IMR-90 (cell line): ENCODE measurements at regions not wholly inside any gene's neighbourhood (a gene's known extent, or its start where the extent isn't known, plus 50 kb on each side); places are given as distances from the start of the nearest gene placed in this dataset.
A peak's percentile ranks its signal among the peaks of the same experiment; 100 is the strongest.
"Not testable (repeated sequence)": the region's sequence is repeated elsewhere in the genome, so short reads cannot be mapped to it uniquely, and the experiment has no call there.

ENCODE experiments used
- ATAC-seq: fragments of 200-7000 bp; cut with Tn5 transposase; 2 replicates; pipeline ENCODE4 v1.9.1; 2020; ENCODE audit warnings: low read depth, mild to moderate bottlenecking, moderate library complexity
- BruUV-seq: library from RNA; stranded (reverse); fragments of 400-500 nt; replicated peaks from 2 replicates; lab custom pipeline; 2021; lab: Mats Ljungman, UMichigan
- CTCF ChIA-PET: fragments of 300-600 bp; formaldehyde crosslinking; extraction: SDS; loops from one replicate; lab custom pipeline; 2021; ENCODE audit warnings: antibody characterized with exemption; lab: Yijun Ruan, JAX
- POLR2A ChIA-PET: fragments of 300-600 bp; sonication (Branson Sonifier 250); formaldehyde crosslinking; loops from one replicate; lab custom pipeline; 2022; ENCODE audit warnings: antibody characterized with exemption; ENCODE audit not compliant: unreplicated experiment; lab: Charles Lee
- DNase-seq: peaks from one replicate; pipeline ENCODE4 v3.0.0; 2013
- H2AFZ ChIP-seq: replicated peaks from 2 replicates; pipeline ENCODE3; 2013; ENCODE audit warnings: low read length, mild to moderate bottlenecking; ENCODE audit not compliant: poor library complexity
- H2AK5ac ChIP-seq: 2 replicates; pipeline ENCODE4 v1.6.1; 2013; ENCODE audit warnings: low read depth, low read length, inconsistent platforms
- H2AK9ac ChIP-seq: replicated peaks from 2 replicates; pipeline ENCODE3; 2013; ENCODE audit warnings: mild to moderate bottlenecking, low read depth, low read length, moderate library complexity; ENCODE audit not compliant: poor library complexity
- H2BK120ac ChIP-seq: 2 replicates; pipeline ENCODE4 v1.6.1; 2013; ENCODE audit warnings: low read depth, low read length, inconsistent platforms
- H2BK15ac ChIP-seq: 3 replicates; pipeline ENCODE4 v1.6.1; 2013; ENCODE audit warnings: low read depth, low read length, inconsistent platforms
- H2BK20ac ChIP-seq: 2 replicates; pipeline ENCODE4 v1.6.1; 2013; ENCODE audit warnings: low read depth, mild to moderate bottlenecking, inconsistent platforms, low read length, moderate library complexity
- H2BK5ac ChIP-seq: 2 replicates; pipeline ENCODE4 v1.6.1; 2013; ENCODE audit warnings: mild to moderate bottlenecking, low read depth, low read length, inconsistent platforms; ENCODE audit not compliant: poor library complexity, severe bottlenecking
- H3K14ac ChIP-seq: replicated peaks from 2 replicates; pipeline ENCODE4 v1.6.1; 2013; ENCODE audit warnings: low read depth, low read length, inconsistent platforms
- H3K18ac ChIP-seq: 2 replicates; pipeline ENCODE4 v1.6.1; 2013; ENCODE audit warnings: low read depth, low read length, control low read depth
- H3K23ac ChIP-seq: 2 replicates; pipeline ENCODE4 v1.6.1; 2013; ENCODE audit warnings: low read depth, low read length, inconsistent platforms
- H3K27ac ChIP-seq: 2 replicates; pipeline ENCODE4 v1.5.1; 2013; ENCODE audit warnings: mild to moderate bottlenecking, control low read depth, low read length; ENCODE audit not compliant: insufficient read depth
- H3K27me3 ChIP-seq: 2 replicates; pipeline ENCODE4 v1.6.1; 2013; ENCODE audit warnings: low read length; ENCODE audit not compliant: control insufficient read depth, insufficient read depth
- H3K36me3 ChIP-seq: 2 replicates; pipeline ENCODE4 v1.6.1; 2013; ENCODE audit warnings: low read length, mixed read lengths; ENCODE audit not compliant: control insufficient read depth, insufficient read depth
- H3K4ac ChIP-seq: 2 replicates; pipeline ENCODE4 v1.6.1; 2013; ENCODE audit warnings: low read depth, low read length, inconsistent platforms
- H3K4me1 ChIP-seq: 2 replicates; pipeline ENCODE4 v1.6.1; 2013; ENCODE audit warnings: low read length, mixed read lengths; ENCODE audit not compliant: control insufficient read depth, insufficient read depth
- H3K4me2 ChIP-seq: 2 replicates; pipeline ENCODE4 v1.6.1; 2013; ENCODE audit warnings: low read depth, mild to moderate bottlenecking, control low read depth, low read length, moderate library complexity
- H3K4me3 ChIP-seq: 2 replicates; pipeline ENCODE4 v1.5.1; 2013; ENCODE audit warnings: low read depth, mild to moderate bottlenecking, control low read depth, low read length, moderate library complexity; ENCODE audit not compliant: insufficient read depth
- H3K56ac ChIP-seq: 2 replicates; pipeline ENCODE4 v1.6.1; 2013; ENCODE audit warnings: low read length, inconsistent platforms; ENCODE audit not compliant: insufficient read depth; ENCODE audit errors: extremely low read depth
- H3K79me1 ChIP-seq, 2 experiments: 2 replicates each; pipeline ENCODE4 v1.6.1; 2013; ENCODE audit warnings: low read length in 2 of 2, inconsistent platforms in 1 of 2, low read depth in 1 of 2
- H3K9ac ChIP-seq: 2 replicates; pipeline ENCODE4 v1.6.1; 2013; ENCODE audit warnings: low read depth, low read length, control low read depth
- H3K9me1 ChIP-seq: 2 replicates; pipeline ENCODE4 v1.6.1; 2013; ENCODE audit warnings: low read length, inconsistent platforms; ENCODE audit not compliant: insufficient read depth
- H3K9me3 ChIP-seq: 2 replicates; pipeline ENCODE4 v1.6.1; 2013; ENCODE audit warnings: low read length; ENCODE audit not compliant: control insufficient read depth, insufficient read depth
- H4K20me1 ChIP-seq: 2 replicates; pipeline ENCODE4 v1.6.1; 2013; ENCODE audit warnings: low read length, inconsistent platforms; ENCODE audit not compliant: insufficient read depth
- H4K5ac ChIP-seq: 2 replicates; pipeline ENCODE4 v1.6.1; 2013; ENCODE audit warnings: mild to moderate bottlenecking, low read depth, low read length, control low read depth
- H4K8ac ChIP-seq, 2 experiments: 2 replicates each; pipeline ENCODE4 v1.6.1; 2013; ENCODE audit warnings: low read depth in 2 of 2, low read length in 2 of 2, control low read depth in 1 of 2, inconsistent platforms in 1 of 2
- H4K91ac ChIP-seq: 2 replicates; pipeline ENCODE4 v1.6.1; 2013; ENCODE audit warnings: low read depth, low read length, inconsistent platforms; ENCODE audit not compliant: insufficient read depth
- FOS ChIP-seq: fragments of 150-350 bp; IDR thresholded peaks from 2 replicates; pipeline ENCODE4 v1.6.1; 2016; ENCODE audit warnings: low read depth, low read length
- MAFK ChIP-seq: IDR thresholded peaks from 2 replicates; pipeline ENCODE4 v1.6.1; 2012; ENCODE audit warnings: low read depth, low read length, improper control_type of control experiment
- RAD21 ChIP-seq: IDR thresholded peaks from 2 replicates; pipeline ENCODE4 v1.6.1; 2012; ENCODE audit warnings: low read length, improper control_type of control experiment
- WGBS, 2 experiments: methylation state at CpG; one replicate each; pipeline versions ENCODE4 v1.1.5 to v1.1.7; 2013; ENCODE audit warnings: missing lambda C conversion rate in 2 of 2; ENCODE audit not compliant: insufficient read length in 1 of 2; ENCODE audit errors: extremely low coverage in 2 of 2; 5-methylcytosine and 5-hydroxymethylcytosine counted together
- dilution Hi-C: fragments of 300-500 bp; cut with HindIII; formaldehyde crosslinking; loops from one replicate; pipeline ENCODE4 v1.14.3; 2018; ENCODE audit warnings: low sequenced_read_pairs; ENCODE audit not compliant: unreplicated experiment
- in situ Hi-C: fragments of 300-500 bp; cut with MboI; formaldehyde crosslinking; loops from 3 replicates; pipeline ENCODE4 v1.14.3; 2019; ENCODE audit warnings: low sequenced_read_pairs, inconsistent platforms, mixed read lengths
- intact Hi-C: fragments of 100-400 bp; cut with micrococcal nuclease; formaldehyde crosslinking; loops from 2 replicates; pipeline ENCODE4 v1.10.0; 2022

DNA sequence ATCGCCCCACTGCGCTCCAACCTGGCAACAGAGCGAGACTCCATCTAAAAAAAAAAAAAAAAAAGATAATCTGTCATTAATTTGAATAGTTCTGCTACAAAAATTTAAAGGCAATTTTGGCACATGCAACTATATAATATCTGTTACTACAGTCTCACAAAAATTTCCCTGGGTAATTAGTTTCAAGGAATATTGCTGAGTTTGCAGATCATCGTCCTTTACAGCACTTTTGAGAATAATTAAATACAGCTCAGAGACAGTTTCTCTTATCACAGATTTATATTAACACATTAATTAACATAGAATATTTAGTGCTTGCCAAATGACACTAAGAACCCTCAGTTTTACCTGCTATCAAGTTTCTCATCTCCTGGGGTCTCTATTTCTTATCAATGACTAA is 540.4 kb upstream of the ZNF804A start:
- H2BK5ac ChIP-seq, result no peak overlapping the region
- H3K4me3 ChIP-seq, result no peak overlapping the region
- H3K36me3 ChIP-seq, result no peaks in the 10 kb centered on the region
- H2AK5ac ChIP-seq, result no peak overlapping the region
- H3K14ac ChIP-seq, result no peak overlapping the region
- dilution Hi-C loops (no loop called here), in situ Hi-C loops (no loop called here), intact Hi-C loops (no loop called here)
- H3K18ac ChIP-seq, result no peak overlapping the region
- H4K5ac ChIP-seq, result no peak overlapping the region
- H2BK15ac ChIP-seq, result no peak overlapping the region
- TF ChIP-seq FOS (no peak), RAD21 (no peak), MAFK (peak; percentile 86)
- H3K27ac ChIP-seq, result no peak overlapping the region
- H3K9me3 ChIP-seq, result 0 out of 2 replicates have a peak, but pooled peaks cover 2% of the 10 kb centered on the region
- H3K23ac ChIP-seq, result no peak overlapping the region
- no peaks in the 10 kb centered on the region for H3K4me1 ChIP-seq
- no peak for DNase-seq
- H3K79me1 ChIP-seq, result no peaks in the 10 kb centered on the region
- no peak for ATAC-seq
- BruUV-seq, result no TSS peak
- WGBS, 2 experiments, result no CpG with 5 or more reads among the region's 4 CpGs
- H4K91ac ChIP-seq, result no peak overlapping the region
- H3K56ac ChIP-seq, result no peak overlapping the region
- H2BK120ac ChIP-seq, result no peak overlapping the region
- ChIA-PET POLR2A (no interaction called here), CTCF (interaction anchor here (0.6 kb wide), 1 partner anchor 810 kb away, joined by 5 read pairs; no protein-coding TSS in a partner anchor)
- no peak overlapping the region for H2AFZ ChIP-seq
- no peak overlapping the region for H4K8ac ChIP-seq
- no peak overlapping the region for H2AK9ac ChIP-seq
- H3K9ac ChIP-seq, result no peak overlapping the region
- no peak overlapping the region for H3K4me2 ChIP-seq
- no peaks in the 10 kb centered on the region for H4K20me1 ChIP-seq
- no peak overlapping the region for H3K4ac ChIP-seq
- no peaks in the 10 kb centered on the region for H3K9me1 ChIP-seq
- H3K27me3 ChIP-seq, result no peaks in the 10 kb centered on the region
- no peak overlapping the region for H2BK20ac ChIP-seq

GRCh38 chr2:184060268-184060667 is 538.1 kb upstream of the ZNF804A start:
- H3K9ac ChIP-seq, H3K9me3 ChIP-seq, H3K4me2 ChIP-seq, H4K8ac ChIP-seq, H4K91ac ChIP-seq, H3K23ac ChIP-seq, CTCF ChIA-PET, H2BK5ac ChIP-seq, H2BK20ac ChIP-seq, POLR2A ChIA-PET, H2BK120ac ChIP-seq, H3K4me1 ChIP-seq, H4K20me1 ChIP-seq, H3K9me1 ChIP-seq, H2AK9ac ChIP-seq, H3K4me3 ChIP-seq, H3K36me3 ChIP-seq, H3K4ac ChIP-seq, H2BK15ac ChIP-seq, dilution Hi-C loops, H3K18ac ChIP-seq, H3K79me1 ChIP-seq, H3K27me3 ChIP-seq, intact Hi-C loops, H3K27ac ChIP-seq, H3K56ac ChIP-seq, ATAC-seq, DNase-seq, H4K5ac ChIP-seq, H2AK5ac ChIP-seq, H2AFZ ChIP-seq, H3K14ac ChIP-seq, in situ Hi-C loops, BruUV-seq: not testable (repeated sequence)
- WGBS, 2 experiments, result no CpG with 5 or more reads among the region's 3 CpGs
